GM20000 (cell line): ENCODE measurements at regions not wholly inside any gene's neighbourhood (a gene's known extent, or its start where the extent isn't known, plus 50 kb on each side); places are given as distances from the start of the nearest gene placed in this dataset.

Source experiments
- DNase-seq: peaks from one replicate; pipeline ENCODE4 v3.0.0; 2012; ENCODE audit warnings: low spot score
- CTCF ChIP-seq: IDR thresholded peaks from 2 replicates; pipeline ENCODE4 v1.5.1; 2012; ENCODE audit warnings: mild to moderate bottlenecking, control low read depth; ENCODE audit errors: extremely low read depth, missing control alignments

GRCh38 chr7:41579961-41580935, 122.6 kb downstream of the INHBA start:
- no peak for DNase-seq
- TF ChIP-seq CTCF = no peak

GRCh38 chr7:41578700-41579099, 124.2 kb downstream of the INHBA start:
- no peak for TF ChIP-seq CTCF
- DNase-seq = no peak

DNA sequence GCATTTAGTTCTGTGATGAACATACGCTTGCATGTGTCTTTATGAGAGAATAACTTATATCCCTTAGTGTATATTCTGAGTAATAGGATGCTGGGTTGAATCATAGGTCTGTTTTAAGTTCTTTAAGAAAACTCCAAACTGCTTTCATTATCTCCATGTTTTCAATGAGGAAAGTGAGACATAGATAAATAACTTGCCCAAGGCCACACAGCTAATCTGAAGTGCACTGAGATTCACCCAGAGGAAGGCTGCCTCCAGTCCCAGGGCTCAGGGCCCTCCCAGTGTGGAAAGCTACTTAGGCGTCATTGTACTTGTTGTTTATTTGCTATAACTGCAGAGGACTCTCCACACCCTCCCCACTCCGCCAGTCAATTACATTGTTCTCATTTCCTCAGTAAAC, 126.7 kb downstream of the INHBA start:
- no peak for TF ChIP-seq CTCF
- no peak for DNase-seq

- TF ChIP-seq CTCF = no peak
- DNase-seq = no peak
Measured at GRCh38 chr7:41574377-41574776, 128.5 kb downstream of the INHBA start.

DNA sequence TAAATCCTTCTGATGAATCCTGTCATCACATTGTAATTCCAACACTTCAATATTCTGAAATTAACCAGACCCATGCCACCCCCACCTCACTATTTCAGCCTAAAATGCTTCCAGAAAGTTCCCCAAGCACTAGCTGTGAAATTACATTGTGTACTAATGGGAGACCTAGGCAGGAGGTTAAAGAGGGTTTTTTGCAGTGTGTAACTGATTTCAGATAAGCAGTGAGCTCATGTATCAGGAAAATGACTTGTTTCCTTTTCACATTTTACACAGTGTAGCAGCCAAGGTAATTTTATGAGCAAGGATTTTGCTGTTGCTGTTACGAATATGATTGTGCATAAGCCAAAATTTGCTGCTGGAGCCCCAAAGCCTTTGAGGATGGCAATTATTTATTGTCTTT, 129.0 kb downstream of the INHBA start:
- no peak for DNase-seq
- no peak for TF ChIP-seq CTCF

DNA sequence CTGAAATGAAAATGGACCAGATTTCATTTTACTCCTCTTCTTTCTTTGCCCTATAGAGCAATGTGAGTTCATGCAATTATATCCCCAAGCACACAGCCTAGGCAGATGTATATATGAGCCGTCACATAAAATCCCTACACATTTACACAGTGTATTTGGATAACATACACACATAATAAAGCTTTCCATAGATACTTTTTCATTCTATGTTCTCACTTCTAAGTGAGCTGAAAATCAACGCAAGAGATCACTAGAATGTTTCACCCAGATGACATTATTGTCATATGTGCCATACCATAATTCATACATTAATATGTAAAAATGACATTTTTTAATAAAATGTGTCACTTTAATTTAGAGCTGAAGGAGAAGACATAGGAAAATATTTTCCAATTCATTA, 129.4 kb downstream of the INHBA start:
- no peak for TF ChIP-seq CTCF
- no peak for DNase-seq

DNA sequence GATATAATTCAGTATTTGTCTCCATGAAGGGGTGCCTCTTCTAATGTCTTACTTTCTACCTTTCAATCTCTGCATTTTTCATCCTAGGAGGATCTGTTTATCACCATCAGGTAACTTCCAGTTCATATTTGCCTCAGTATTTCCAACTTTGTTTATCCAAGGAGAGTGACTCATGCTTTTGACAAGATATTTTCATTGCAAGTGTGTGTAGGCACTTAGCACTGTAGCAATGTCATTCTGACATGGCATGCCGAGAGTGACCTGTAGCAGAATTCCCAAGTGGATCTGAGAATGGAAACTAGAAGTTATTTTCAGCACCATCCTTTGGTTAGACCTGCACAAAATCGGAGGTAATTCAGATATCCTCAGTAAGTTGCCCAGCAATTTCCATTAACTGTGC, 129.9 kb downstream of the INHBA start:
- TF ChIP-seq CTCF = no peak
- no peak for DNase-seq
